ENCODE measurements at regions not wholly inside any gene's neighbourhood (a gene's known extent, or its start where the extent isn't known, plus 50 kb on each side); places are given as distances from the start of the nearest gene placed in this dataset.
"Not testable (repeated sequence)": the region's sequence is repeated elsewhere in the genome, so short reads cannot be mapped to it uniquely, and the experiment has no call there.

GRCh38 chr3:152622811-152623167 is 212.1 kb upstream of the P2RY1 start:
- no peak for FAIRE-seq

DNA sequence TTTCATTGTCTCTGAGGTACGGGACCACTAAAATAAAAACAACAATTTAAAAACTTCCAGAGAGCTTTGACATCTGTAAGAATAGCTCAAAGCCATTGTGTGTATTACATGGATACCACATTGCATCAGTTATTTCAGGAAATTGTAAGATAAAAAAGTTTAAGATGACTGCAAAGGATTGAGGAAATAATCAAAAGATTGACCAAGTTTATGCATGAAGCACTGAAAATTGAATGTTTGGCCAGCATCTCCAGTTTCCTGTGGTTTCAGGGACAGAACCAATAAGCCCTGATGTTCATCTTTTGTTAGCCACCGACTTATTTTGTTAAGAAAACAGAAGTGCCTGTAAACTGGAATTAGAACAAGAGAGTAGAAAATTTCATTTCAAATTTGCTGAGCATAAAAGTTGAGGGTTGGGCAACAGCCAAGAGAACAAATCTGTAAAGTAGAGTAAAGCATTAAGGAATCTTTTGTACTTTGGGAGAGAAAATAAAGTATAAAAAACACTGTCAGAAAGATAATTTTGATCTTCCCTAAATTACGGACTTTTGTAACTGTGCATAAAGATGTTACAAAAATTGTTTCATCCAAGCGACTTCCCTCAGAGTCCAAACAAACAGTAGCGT is 211.5 kb upstream of the P2RY1 start:
- FAIRE-seq, result no peak

DNA sequence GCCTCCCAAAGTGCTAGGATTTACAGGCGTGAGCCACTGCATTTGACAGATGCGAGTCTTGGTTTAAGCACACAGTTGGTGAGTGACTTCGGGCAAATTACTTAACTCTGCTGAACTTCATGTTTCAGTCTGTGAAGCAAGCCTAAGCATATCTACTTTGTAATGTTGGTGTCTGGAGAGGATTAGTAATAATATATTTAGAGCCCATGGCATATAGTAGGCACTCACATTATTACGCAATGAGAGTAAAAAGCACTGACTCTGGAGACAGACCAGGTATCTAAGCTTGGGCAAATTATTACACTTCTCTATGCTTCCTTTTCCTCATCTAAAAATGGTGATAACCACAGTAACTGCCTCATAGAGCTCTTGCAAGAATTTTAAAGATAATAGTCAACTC is 208.7 kb upstream of the P2RY1 start:
- FAIRE-seq, result no peak

- no peak for FAIRE-seq
Observed at GRCh38 chr3:152628496-152628895, 206.4 kb upstream of the P2RY1 start.

GRCh38 chr3:152629363-152630122 is 205.4 kb upstream of the P2RY1 start:
- FAIRE-seq, result no peak

- no peak for FAIRE-seq
Observed at GRCh38 chr3:152635389-152635788, 199.5 kb upstream of the P2RY1 start.

DNA sequence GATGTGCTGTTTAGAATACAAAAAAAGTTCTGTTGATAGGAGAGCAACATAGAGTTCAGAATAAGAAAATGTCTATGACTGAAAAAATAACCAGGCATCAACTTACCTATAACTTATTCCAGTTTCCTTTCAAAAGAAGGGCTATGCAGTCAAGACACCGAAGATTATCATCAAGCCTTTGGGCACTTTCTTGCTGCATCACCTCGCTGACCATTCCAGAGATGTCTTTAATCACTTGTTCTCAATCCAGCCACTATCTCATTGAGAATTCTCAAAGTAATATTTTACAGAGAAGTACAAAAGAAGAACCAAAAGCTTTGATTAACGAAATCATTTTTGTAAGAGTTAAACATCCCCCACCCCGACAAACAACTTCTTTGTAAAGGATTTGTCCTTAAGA is 198.3 kb upstream of the P2RY1 start:
- no peak for FAIRE-seq

DNA sequence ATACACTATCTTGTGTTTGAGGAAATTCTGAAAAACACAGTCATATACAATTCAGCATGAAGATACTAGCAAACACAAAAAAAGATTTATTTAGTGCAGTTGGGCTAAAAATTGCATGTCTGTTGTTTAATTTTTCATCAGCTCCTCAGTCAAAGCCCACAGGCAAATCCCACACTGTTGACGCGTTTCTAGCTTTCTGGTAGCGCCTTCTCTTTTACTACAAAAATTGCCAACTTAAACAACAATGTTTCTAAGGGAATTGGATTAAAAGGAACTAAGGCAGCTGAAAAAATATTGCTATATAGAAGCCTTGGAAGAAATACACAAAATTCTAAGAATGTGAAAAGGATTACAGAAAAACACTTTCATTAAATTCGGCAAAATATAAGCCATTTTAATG is 196.7 kb upstream of the P2RY1 start:
- no peak for FAIRE-seq

DNA sequence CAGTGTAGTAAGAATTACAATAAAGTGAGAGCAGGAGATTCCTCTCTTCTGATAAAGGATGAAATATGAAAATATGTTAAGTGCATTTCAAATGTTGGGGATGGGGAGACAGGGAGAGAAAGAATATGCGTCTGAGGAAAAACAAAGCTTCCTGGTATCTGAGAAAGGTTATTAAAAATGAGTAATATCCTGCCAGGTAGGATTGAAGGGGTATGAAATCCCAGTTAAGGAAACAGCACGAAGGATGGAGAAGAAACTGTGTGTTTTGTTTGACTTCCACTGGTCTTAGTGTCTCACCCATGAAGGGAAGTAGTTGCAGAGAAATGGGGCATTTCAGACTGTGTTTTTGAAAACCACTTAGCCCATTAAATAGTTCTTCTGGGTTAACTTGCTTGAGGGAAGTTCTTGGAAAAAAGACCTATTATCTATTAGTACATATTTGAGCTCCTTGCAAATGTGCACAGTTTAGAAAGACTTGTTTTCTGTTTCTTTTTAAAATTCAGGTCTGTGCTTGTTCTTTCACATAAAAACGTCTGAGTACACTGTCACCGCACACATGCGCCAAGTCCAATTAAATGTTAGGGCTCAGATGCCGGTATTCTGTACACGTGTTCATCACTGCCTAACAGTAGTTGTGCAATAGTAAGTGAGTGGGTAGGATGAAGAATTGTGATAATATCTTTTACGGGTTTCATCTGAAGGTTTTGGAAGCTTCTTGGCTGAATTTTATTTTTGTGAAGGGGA is 196.1 kb upstream of the P2RY1 start:
- no peak for FAIRE-seq

DNA sequence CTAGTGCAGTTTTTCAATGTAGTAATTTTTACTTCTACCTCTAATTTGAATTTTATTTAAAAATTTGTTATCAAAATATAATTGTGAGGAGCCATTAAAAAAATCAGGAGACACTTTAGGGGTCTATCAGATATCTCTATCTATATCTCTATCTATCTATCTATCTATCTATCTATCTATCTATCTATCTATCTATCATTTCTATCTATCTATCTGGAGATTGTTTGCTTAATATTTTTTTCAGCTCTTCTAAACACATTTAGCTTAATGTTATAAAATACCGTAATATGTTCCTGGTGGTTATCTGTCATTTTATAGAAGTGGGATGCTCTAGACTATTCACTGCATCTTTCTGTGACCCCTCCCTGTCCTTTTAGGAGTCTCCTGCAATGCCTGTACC is 193.7 kb upstream of the P2RY1 start:
- FAIRE-seq, result no peak

- no peak for FAIRE-seq
Observed at GRCh38 chr3:152642658-152643057, 192.3 kb upstream of the P2RY1 start.

DNA sequence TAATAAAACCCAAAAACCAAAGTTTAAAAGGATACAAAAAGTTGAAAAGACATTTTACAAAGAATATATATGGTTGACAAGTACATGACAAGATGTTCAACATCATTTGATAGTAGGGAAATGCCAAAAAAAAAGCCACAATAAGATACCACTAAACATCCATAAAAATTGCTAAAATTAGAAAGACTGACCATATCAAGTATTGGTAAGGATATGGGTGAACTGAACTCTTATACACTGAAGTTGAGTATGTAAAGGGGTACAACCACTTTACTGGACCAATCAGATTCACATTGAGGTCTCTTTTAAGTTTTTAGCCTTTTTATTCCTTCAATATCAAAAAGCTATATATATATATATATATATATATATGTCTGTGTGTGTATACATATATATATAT is 190.5 kb upstream of the P2RY1 start:
- FAIRE-seq, result no peak

DNA sequence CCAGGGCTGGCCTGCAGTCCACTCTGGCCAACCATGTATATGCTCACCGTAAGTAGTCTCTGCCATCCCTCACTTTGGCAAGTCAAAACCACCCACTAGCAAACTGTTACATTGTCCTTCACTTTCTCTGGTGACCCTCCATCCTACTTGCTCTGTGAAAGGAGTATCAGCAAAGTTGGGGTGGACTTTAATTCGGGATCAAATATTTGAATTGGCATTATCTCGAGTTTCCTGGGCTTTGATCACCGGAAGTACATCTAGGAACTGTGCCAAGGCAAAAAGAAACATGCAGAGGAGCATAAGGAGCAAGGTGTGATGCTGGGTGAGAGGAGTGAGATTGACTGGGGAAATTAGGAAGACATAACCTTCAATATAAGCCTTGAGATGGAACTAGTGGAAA is 188.9 kb upstream of the P2RY1 start:
- FAIRE-seq, result no peak

- FAIRE-seq, result no peak
Observed at GRCh38 chr3:152650177-152650576, 184.8 kb upstream of the P2RY1 start.

- not testable (repeated sequence) for FAIRE-seq
Observed at GRCh38 chr3:152650923-152651322, 184.0 kb upstream of the P2RY1 start.

GRCh38 chr3:152656214-152656971 is 178.5 kb upstream of the P2RY1 start:
- FAIRE-seq, result no peak

DNA sequence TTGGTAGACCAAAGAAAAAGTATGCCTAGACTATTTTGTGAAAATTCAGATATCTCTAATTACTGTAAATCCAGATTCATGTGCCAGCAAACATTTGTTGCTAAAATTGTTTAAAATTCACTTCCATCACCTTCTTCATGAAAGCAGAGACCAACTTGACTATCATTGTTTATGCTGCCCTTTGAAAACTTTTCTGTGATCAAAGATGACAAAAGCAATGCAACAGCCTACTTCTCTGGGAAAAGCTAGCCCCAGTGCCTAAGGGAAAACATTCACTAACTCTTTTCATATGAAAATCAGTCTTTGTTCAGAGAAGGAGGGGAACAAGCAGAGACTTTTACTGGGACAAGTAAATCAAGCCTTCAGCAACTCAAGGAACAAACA is 178.0 kb upstream of the P2RY1 start:
- FAIRE-seq, result no peak

DNA sequence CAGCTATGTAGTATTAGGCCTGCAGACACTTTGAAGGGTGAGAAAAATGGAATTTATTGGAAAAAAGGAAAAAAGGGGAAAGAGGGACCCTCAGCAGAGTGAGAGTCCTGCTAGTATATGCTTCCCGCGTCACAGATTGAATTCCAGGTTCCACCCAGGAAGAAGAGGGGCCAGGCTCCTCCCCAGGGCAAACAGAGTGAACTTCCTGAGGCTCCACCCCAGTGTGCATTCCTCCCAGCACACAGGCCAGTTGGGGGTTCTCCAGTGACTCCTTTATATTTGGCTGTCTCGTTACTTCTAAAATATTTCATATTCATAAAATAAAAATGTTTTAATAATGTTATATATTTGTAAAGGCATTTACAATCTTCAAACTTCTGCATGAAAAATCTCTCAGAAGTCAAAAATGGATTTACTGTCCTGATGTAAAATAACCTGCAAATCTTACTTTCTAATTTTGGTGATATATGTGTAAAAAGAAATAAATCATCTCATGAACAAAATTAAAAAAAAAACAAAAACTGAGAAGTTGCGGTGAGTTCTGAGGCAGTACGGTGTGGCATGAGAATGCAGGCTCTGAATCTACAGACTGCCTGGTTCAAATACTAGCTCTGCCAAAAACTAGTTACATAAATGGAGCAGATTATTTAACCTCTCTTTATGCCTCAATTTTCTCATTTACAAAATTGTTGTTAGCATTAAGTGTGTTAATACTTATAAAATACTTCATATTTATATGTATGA is 175.8 kb upstream of the P2RY1 start:
- no peak for FAIRE-seq

- FAIRE-seq, result no peak
Observed at GRCh38 chr3:152662157-152662556, 172.8 kb upstream of the P2RY1 start.

DNA sequence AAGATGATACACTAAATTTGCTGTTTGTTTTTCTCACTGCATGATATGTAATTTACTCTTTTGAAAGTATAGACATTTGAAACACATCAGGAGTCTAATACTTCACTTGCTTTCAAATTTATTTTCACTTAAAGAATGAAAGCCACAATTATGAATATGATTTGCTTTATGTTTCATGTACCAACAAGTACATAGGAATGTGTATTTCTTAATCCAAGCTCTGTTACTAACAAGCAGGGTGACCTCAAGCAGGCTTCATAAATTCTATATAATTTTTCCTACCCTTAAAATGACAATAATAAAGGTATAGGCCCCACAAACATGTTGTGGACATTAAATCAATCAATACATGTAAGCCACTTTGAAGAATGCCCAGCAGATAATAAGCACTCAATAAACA is 170.2 kb upstream of the P2RY1 start:
- FAIRE-seq, result no peak

DNA sequence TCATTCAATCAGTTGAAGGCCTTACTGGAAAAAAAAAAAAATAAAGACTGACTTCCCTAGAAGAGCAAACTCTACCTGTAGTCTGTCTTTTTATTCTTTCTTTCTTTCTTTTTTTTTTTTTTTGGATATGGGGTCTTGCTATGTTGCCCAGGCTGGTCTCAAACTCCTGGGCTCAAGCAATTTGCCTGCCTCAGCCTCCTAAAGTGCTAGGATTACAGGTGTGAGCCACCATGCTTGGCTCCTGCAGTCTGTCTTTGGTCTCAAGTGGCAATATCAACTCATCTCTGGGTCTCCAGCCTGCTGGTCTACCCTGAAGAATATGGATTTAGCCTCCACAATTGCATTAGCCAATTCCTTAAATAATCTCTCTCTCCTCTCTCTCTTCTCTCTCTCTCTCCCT is 167.7 kb upstream of the P2RY1 start:
- no peak for FAIRE-seq

DNA sequence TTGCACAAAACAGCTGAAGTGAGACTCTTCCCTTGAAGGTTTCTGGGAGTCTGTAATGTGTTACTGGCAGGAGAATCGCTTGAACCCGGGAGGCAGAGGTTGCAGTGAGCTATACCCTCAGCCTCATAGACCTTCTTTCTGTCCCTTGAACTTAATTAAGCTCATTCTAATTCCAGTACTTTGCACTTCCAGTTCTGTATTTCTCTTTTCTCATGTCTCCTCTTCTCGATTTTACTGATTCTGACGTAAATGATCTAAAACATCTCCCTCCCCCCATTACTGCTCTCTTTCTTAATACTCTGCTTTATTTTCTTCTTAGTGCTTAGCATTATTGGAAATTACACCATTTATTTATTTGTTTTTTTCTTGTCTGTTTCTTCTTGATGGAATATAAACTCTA is 165.4 kb upstream of the P2RY1 start:
- FAIRE-seq, result no peak
